ENCODE measurements at regions not wholly inside any gene's neighbourhood (a gene's known extent, or its start where the extent isn't known, plus 50 kb on each side); places are given as distances from the start of the nearest gene placed in this dataset.

GRCh38 chr3:126267169-126267975 is 87.0 kb upstream of the ALDH1L1 start:
- DNase-seq (ENCODE audit: low read depth in 1 of 2, low spot score in 1 of 2) (peak; percentile 28 to 75), FAIRE-seq (no peak), ATAC-seq (peak; percentile 84 to 90)
- CTCF ChIA-PET, result interaction anchor here (1.1 to 1.3 kb wide), 3 partner anchors 10 to 125 kb away, joined by 3 to 5 read pairs (median 3); no protein-coding TSS in a partner anchor
- Histone ChIP-seq H3K4me1 (peaks cover 23% of the 10 kb centered on the region), H3K27ac (peak overlapping the region; percentile 73 to 88), H3K9me3 (no peaks in the 10 kb centered on the region), H3K4me3 (peak overlapping the region; percentile 42), H3K4me2 (peak overlapping the region; percentile 75)
- POLR2A ChIA-PET, result interaction anchor here (1.2 kb wide), 1 partner anchor 17 kb away, joined by 4 read pairs; no protein-coding TSS in a partner anchor
- TF ChIP-seq BCL3 (IDR thresholded peaks at IDR 0.05) (no peak), ESRRA (IDR thresholded peaks at IDR 0.05; ENCODE audit: borderline replicate concordance, low read length) (no peak), RAD21 (conservative IDR thresholded peaks at IDR 0.05 in 1 of 2, IDR thresholded peaks at IDR 0.05 in 1 of 2) (0 out of 5 replicates have a peak, but pooled peaks of 1 of the 2 experiments have one; percentile 11), KDM1A (IDR thresholded peaks at IDR 0.05; ENCODE audit: low read depth) (0 out of 2 replicates have a peak, but pooled peaks have one; percentile 54), NPAS2 (CRISPR knock-in tag; IDR thresholded peaks at IDR 0.05; ENCODE audit: borderline replicate concordance) (no peak), GATA3 (IDR thresholded peaks at IDR 0.05; ENCODE audit: borderline replicate concordance) (no peak), MAX (IDR thresholded peaks at IDR 0.05) (peak; percentile 48; the same call in 1 of the 2 replicates), HDAC2 (IDR thresholded peaks at IDR 0.05) (peak; percentile 14; the same call in 1 of the 2 replicates), BHLHE40 (IDR thresholded peaks at IDR 0.05; ENCODE audit: low read depth, low read length) (peak; percentile 43; the same call in 1 of the 2 replicates), HOXA7 (CRISPR knock-in tag; IDR thresholded peaks at IDR 0.05) (no peak), EHMT2 (IDR thresholded peaks at IDR 0.05; ENCODE audit: low read depth) (no peak), PBX3 (IDR thresholded peaks at IDR 0.05) (no peak), CBX2 (IDR thresholded peaks at IDR 0.05; ENCODE audit: borderline replicate concordance, low read depth) (no peak), CEBPB (IDR thresholded peaks at IDR 0.05) (0 out of 4 replicates have a peak, but pooled peaks of 1 of the 2 experiments have one; percentile 8), E2F6 (IDR thresholded peaks at IDR 0.05; ENCODE audit: borderline replicate concordance, low read depth) (peak; percentile 45; the same call in 1 of the 2 replicates), HEYL (CRISPR knock-in tag; IDR thresholded peaks at IDR 0.05) (no peak), MYC (IDR thresholded peaks at IDR 0.05; ENCODE audit: borderline replicate concordance, low read length) (0 out of 2 replicates have a peak, but pooled peaks have one; percentile 18), JUN (IDR thresholded peaks at IDR 0.05) (0 out of 5 replicates have a peak, but pooled peaks of 1 of the 2 experiments have one; percentile 19), ATOH8 (CRISPR knock-in tag; IDR thresholded peaks at IDR 0.05; ENCODE audit: low read depth) (no peak)
- 4% methylated on average over 19 of the region's 62 CpGs for WGBS (ENCODE audit: missing lambda C conversion rate)

GRCh38 chr3:126266850-126267168 is 86.4 kb upstream of the ALDH1L1 start:
- Histone ChIP-seq H3K4me1 (peaks cover 23% of the 10 kb centered on the region), H3K4me2 (peak overlapping the region; percentile 75)
- DNase-seq (ENCODE audit: low read depth in 1 of 2, low spot score in 1 of 2), result no peak

More at GRCh38 chr3:126266850-126267168, 86.4 kb upstream of the ALDH1L1 start:
- Histone ChIP-seq H3K27ac (peak overlapping the region; percentile 73 to 88), H3K9me3 (no peaks in the 10 kb centered on the region), H3K4me3 (peak overlapping the region; percentile 42)
- 44% methylated on average over 6 of the region's 8 CpGs for WGBS (ENCODE audit: missing lambda C conversion rate)
- ChIA-PET CTCF (interaction anchor here (1.1 to 1.3 kb wide), 3 partner anchors 9 to 126 kb away, joined by 3 to 6 read pairs (median 3); no protein-coding TSS in a partner anchor), POLR2A (interaction anchor here (1.2 kb wide), 1 partner anchor 18 kb away, joined by 4 read pairs; no protein-coding TSS in a partner anchor)
- 0 out of 2 replicates have a peak, but pooled peaks have one; percentile 1 for TF ChIP-seq HDAC2 (IDR thresholded peaks at IDR 0.05)
- no peak for TF ChIP-seq SREBF2 (IDR thresholded peaks at IDR 0.05)
- FAIRE-seq, result no peak
- no peak for ATAC-seq
